GM19452 (cell line): ENCODE measurements at regions not wholly inside any gene's neighbourhood (a gene's known extent, or its start where the extent isn't known, plus 50 kb on each side); places are given as distances from the start of the nearest gene placed in this dataset.
"Not testable (repeated sequence)": the region's sequence is repeated elsewhere in the genome, so short reads cannot be mapped to it uniquely, and the experiment has no call there.

Source experiments
- ATAC-seq: cut with Tn5 transposase; IDR thresholded peaks from one replicate; pipeline ENCODE4 v1.9.1; 2021; ENCODE audit not compliant: unreplicated experiment

- no peak for ATAC-seq
Observed at GRCh38 chr6:144935181-144935580, 650.0 kb downstream of the UTRN start.

GRCh38 chr6:144935661-144936060 is 650.5 kb downstream of the UTRN start:
- ATAC-seq: no peak

DNA sequence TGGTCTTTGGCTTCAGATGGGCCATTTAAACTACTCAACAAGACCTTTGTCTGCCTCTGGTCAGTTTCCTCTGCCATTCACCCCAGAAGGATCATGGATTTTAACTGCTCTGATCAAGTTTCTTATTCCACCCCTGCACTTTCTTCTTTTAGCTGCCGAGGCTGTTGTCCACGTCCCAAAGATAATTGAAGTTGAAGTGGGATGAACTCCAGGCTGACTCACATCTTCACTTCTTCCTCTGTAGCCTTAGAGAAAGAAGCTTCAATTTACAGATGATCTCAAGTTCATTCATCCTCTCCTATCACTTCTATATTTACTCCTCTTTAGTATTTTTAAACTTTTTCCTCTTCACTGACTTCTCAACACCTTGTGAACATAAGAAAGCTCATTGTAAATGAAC is 651.6 kb downstream of the UTRN start:
- no peak for ATAC-seq

DNA sequence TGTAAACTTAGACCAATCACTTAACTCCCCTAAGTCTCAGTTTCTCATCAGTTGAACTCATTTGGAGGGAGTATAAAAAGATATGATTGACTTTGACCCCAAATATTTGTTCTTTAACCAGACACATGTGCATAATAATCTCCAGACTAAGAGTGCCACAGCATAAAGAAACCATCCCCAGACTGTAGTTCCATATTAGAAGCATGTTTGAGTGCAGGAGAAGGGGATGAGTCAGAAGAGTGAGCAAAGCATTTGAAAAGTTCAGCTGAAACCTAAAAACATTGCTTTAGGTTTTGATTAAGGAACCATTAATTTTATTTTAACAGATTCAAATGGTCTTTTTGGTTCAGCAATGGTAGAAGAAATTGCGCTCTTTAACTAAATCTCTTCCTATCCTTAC is 654.8 kb downstream of the UTRN start:
- ATAC-seq: no peak

DNA sequence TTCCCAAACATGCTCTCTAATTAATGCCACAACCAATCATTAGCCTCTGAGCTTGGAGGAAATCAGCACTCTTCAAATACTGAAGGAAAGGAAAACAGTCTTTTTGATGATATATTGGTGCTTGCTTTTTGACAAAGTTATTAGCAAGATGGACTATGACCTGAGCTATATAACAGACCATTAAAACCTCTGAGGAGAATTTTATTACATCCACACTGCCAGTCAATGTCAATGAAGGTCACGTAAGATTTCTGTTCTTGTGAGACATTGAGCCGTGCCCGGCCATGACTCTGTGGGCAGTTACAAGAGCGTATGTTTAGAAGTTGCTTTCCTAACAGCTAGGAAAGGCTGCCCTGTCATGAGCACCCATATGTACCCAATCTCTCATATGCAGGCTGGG is 659.0 kb downstream of the UTRN start:
- ATAC-seq: no peak

DNA sequence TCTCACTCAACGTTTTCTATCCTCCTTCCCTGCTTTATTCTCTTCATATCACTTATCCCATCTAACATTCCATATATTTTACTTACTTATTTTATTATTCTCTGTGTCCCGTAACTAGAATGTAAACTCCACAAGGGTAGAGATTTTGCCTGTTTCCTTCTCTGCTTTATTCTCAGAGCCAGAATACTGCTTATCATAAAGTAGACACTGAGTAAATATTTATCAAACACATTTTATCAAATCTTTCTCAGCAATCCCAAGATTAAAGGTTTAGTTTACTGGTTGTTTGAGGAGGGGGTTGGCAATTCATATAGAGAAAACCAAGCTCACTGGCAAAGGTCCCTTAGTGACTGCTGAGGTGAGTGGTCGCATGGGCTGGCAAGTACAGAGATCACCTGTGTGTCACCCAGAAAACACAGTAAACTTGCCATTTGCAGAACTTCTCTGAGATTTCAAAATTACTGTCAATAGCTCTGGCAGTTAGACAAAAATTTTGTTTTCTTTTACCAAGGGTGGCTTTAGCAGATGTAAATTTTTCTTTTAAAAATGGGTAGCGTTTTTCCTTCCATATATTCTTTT is 662.4 kb downstream of the UTRN start:
- ATAC-seq: no peak

- ATAC-seq: no peak
Observed at GRCh38 chr6:144951730-144952437, 666.7 kb downstream of the UTRN start.

GRCh38 chr6:144952456-144953240 is 667.5 kb downstream of the UTRN start:
- ATAC-seq: no peak

DNA sequence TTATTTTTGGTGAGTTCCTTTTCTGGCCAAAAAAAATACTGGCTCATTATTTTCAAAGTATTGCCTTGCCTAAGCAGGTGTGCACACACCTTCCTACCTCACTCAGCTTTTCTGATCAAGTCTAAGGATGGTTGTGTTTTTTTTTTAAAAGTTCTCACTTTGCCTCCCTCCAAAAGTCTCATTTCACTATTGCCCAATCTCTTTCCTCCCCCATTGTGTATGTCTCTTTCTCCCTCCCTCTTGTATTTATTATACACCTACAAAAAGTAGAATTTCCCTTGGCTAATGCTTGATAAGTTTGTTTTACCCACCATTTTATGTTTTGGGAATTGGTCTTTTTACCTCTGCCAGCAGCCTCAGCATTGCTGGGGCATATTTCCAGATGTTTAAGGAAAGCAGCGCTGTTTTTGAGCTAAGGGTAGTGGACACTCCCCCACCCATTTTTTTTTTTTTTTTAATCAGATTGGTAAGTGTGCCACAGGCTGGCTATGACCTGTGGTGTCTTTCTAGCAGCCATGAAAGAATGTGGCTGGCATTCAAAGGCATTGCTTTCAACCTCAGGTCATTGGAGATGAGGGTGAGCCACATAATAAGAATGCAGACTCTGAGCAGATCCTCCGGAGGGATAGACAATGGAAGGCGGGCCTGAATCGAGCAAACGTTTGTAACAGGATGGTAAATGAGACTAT is 668.6 kb downstream of the UTRN start:
- ATAC-seq: no peak

DNA sequence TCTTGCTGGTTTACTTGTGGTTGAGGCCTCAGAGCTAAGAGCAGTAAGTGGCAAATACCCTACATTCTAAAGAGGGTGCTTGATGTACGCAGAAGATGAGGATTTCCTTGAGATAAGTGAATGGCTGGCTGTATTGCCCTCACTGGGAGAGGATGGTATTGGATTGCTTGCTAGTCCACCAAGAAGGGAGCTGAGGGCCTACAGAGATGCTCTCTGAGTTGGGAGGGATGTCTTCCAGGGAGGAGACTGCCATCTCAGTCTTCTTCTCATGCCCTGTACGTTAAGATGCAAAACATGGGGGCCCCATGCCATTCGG is 669.1 kb downstream of the UTRN start:
- no peak for ATAC-seq

DNA sequence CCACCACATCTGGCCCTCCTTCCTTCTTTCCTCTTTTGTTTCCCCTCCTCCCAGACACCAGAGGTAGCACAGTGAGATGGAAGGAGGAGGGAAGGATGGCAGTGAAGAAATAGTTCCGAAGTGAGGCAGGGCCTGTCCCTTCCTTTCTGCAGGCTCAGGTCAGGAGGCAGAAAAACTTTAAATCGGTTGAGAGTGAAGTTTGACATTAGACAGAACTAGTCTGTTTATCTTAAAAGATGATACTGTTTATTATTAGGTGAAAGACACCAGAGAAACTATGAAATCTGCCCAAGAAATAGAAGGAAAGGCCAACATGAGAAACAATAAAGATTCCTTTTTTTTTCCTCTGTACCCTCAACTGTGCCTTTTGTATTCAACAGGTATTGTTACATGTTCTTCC is 670.3 kb downstream of the UTRN start:
- ATAC-seq: no peak

DNA sequence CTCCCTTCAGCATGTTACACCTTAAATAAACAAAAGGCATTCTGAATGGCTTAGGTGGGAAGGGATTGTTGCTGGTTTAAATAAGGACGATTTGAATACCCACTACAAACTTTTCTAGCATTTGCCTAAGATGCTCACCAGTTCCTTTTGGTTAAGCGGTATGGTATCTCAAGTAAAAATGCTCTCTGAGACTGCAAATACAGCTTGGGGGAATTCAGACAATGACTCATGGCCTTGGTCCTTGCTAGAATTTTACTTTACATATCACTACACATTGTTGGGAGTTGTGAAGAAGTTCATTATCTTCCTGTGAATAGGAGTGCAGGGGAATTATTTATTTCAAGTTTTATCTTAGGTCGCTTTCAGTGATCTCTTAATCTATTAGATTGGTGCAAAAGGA is 670.7 kb downstream of the UTRN start:
- ATAC-seq: no peak

DNA sequence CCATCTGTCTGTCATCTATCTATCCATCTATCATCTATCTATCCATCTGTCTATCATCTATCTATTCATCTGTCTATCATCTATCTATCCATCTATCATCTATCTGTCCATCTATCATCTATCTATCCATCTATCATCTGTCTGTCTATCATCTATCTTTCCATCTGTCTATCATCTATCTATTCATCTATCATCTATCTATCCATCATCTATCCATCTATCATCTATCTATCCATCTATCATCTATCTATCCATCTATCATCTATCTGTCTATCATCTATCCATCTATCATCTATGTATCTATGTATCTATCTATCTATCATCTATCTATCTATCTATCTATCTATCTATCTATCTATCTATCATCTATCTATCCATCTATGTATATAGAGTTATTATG is 671.6 kb downstream of the UTRN start:
- not testable (repeated sequence) for ATAC-seq

GRCh38 chr6:144957236-144957937 is 672.3 kb downstream of the UTRN start:
- ATAC-seq: no peak

GRCh38 chr6:144969154-144969553 is 684.0 kb downstream of the UTRN start:
- ATAC-seq: no peak

GRCh38 chr6:144969602-144970272 is 684.6 kb downstream of the UTRN start:
- ATAC-seq: no peak

DNA sequence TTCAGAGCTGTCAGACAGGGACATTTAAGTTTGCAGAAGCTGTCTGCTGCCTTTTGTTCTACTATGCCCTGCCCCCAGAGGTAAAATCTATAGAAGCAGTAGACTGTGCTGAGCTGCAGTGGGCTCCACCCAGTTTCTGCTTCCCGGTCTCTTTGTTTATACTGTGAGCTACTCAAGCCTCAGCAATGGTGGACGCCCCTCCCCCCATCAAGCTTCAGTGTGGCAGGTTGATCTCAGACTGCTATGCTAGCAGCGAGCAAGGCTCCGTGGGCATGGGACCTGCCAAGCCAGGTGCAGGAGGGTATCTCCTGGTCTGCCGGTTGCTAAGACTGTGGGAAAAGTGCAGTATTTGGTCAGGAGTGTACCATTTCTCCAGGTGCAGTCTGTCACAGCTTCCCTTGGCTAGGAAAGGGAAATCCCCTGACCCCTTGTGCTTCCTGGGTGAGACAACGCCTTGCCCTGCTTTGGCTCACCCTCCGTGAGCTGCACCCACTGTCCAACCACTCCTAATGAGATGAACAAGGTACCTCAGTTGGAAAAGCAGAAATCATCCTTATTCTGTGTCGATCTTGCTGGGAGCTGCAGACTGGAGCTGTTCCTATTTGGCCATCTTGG is 692.2 kb downstream of the UTRN start:
- ATAC-seq: not testable (repeated sequence)

DNA sequence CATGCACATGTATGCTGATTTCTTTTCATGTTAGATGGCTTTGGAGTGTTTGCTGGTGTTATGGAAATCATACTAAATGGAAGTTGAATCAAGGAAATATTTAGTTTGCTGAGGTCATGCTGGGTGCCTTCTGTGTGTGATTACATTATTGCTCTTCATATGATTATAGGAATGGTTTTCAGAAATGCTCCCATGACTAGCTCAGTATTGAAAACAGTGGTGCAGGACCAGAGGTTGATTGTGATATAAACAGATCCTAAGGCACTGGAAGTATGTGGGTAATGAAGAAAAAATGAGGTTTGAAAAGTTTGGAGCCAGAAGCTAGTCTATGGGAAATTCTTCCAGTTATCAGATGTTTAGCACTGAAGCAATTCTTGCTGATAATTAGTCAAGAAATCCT is 693.1 kb downstream of the UTRN start:
- ATAC-seq: no peak

GRCh38 chr6:144986271-144986670 is 701.1 kb downstream of the UTRN start:
- ATAC-seq: no peak
